H9 (cell line): ENCODE measurements at regions not wholly inside any gene's neighbourhood (a gene's known extent, or its start where the extent isn't known, plus 50 kb on each side); places are given as distances from the start of the nearest gene placed in this dataset.
A peak's percentile ranks its signal among the peaks of the same experiment; 100 is the strongest.

Experiments
- DNase-seq: peaks from one replicate; pipeline ENCODE4 v3.0.0-alpha.2; 2017
- H2AFZ ChIP-seq: one replicate; pipeline ENCODE4 v1.6.1; 2013; ENCODE audit warnings: mild to moderate bottlenecking, low read length, control low read depth, moderate library complexity
- H2AK5ac ChIP-seq: 2 replicates; pipeline ENCODE4 v1.6.1; 2013; ENCODE audit warnings: low read length, control low read depth, mixed read lengths; ENCODE audit not compliant: insufficient read length
- H2BK120ac ChIP-seq: one replicate; pipeline ENCODE4 v1.6.1; 2013; ENCODE audit warnings: low read depth, mild to moderate bottlenecking, low read length, control low read depth, inconsistent platforms; ENCODE audit not compliant: poor library complexity, severe bottlenecking
- H2BK12ac ChIP-seq: 2 replicates; pipeline ENCODE4 v1.6.1; 2013; ENCODE audit warnings: low read length, control low read depth, mixed read lengths, low read depth; ENCODE audit not compliant: insufficient read length
- H2BK15ac ChIP-seq: 2 replicates; pipeline ENCODE4 v1.6.1; 2013; ENCODE audit warnings: low read depth, low read length, control low read depth
- H2BK20ac ChIP-seq: one replicate; pipeline ENCODE4 v1.6.1; 2013; ENCODE audit warnings: low read depth, mild to moderate bottlenecking, low read length, control low read depth, inconsistent platforms; ENCODE audit not compliant: poor library complexity, severe bottlenecking
- H2BK5ac ChIP-seq: 2 replicates; pipeline ENCODE4 v1.6.1; 2013; ENCODE audit warnings: low read length, control low read depth, mixed read lengths; ENCODE audit not compliant: insufficient read length
- H3K14ac ChIP-seq: 2 replicates; pipeline ENCODE4 v1.6.1; 2013; ENCODE audit warnings: low read length, control low read depth; ENCODE audit not compliant: insufficient read depth
- H3K18ac ChIP-seq: 2 replicates; pipeline ENCODE4 v1.6.1; 2013; ENCODE audit warnings: low read depth, mild to moderate bottlenecking, mixed read lengths, low read length, control low read depth; ENCODE audit not compliant: insufficient read length
- H3K23ac ChIP-seq: 2 replicates; pipeline ENCODE4 v1.6.1; 2013; ENCODE audit warnings: low read length, control low read depth, mixed read lengths, low read depth; ENCODE audit not compliant: insufficient read length
- H3K23me2 ChIP-seq: 2 replicates; pipeline ENCODE4 v1.6.1; 2013; ENCODE audit warnings: low read depth, mild to moderate bottlenecking, mixed read lengths, low read length, control low read depth; ENCODE audit not compliant: insufficient read length, poor library complexity, severe bottlenecking
- H3K27ac ChIP-seq: 2 replicates; pipeline ENCODE4 v1.5.1; 2013; ENCODE audit warnings: low read length, control low read depth, mixed read lengths, low read depth; ENCODE audit not compliant: insufficient read length
- H3K27me3 ChIP-seq: 2 replicates; pipeline ENCODE4 v1.6.1; 2013; ENCODE audit warnings: low read length, control low read depth, inconsistent platforms; ENCODE audit not compliant: insufficient read depth
- H3K4ac ChIP-seq: 2 replicates; pipeline ENCODE4 v1.6.1; 2013; ENCODE audit warnings: low read depth, mild to moderate bottlenecking, control low read depth, inconsistent platforms, low read length, moderate library complexity
- H3K4me1 ChIP-seq: 2 replicates; pipeline ENCODE4 v1.6.1; 2013; ENCODE audit warnings: low read length, control low read depth, inconsistent platforms; ENCODE audit not compliant: insufficient read depth
- H3K4me2 ChIP-seq: 2 replicates; pipeline ENCODE4 v1.6.1; 2013; ENCODE audit warnings: low read length, control low read depth, mixed read lengths; ENCODE audit not compliant: insufficient read length, insufficient read depth
- H3K56ac ChIP-seq: 2 replicates; pipeline ENCODE4 v1.6.1; 2013; ENCODE audit warnings: low read depth, mild to moderate bottlenecking, mixed read lengths, low read length, control low read depth; ENCODE audit not compliant: insufficient read length
- H3K79me1 ChIP-seq: 2 replicates; pipeline ENCODE4 v1.6.1; 2013; ENCODE audit warnings: low read depth, mild to moderate bottlenecking, moderate library complexity, low read length, control low read depth, inconsistent platforms; ENCODE audit not compliant: insufficient read depth, poor library complexity, severe bottlenecking
- H3K79me2 ChIP-seq: 2 replicates; pipeline ENCODE4 v1.6.1; 2013; ENCODE audit warnings: low read length, control low read depth, inconsistent platforms; ENCODE audit not compliant: insufficient read depth
- H3K9ac ChIP-seq: 2 replicates; pipeline ENCODE4 v1.6.1; 2013; ENCODE audit warnings: low read length, control low read depth, mixed read lengths; ENCODE audit not compliant: insufficient read length; ENCODE audit errors: extremely low read depth
- H3K9me3 ChIP-seq: one replicate; pipeline ENCODE4 v1.6.1; 2013; ENCODE audit warnings: low read depth, low read length, inconsistent platforms; ENCODE audit not compliant: control insufficient read depth
- H3T11ph ChIP-seq: one replicate; pipeline ENCODE4 v1.6.1; 2013; ENCODE audit warnings: mild to moderate bottlenecking, low read length, control low read depth, inconsistent platforms
- H4K20me1 ChIP-seq: one replicate; pipeline ENCODE4 v1.6.1; 2013; ENCODE audit not compliant: control insufficient read depth, insufficient read length, insufficient read depth
- H4K5ac ChIP-seq: 2 replicates; pipeline ENCODE4 v1.6.1; 2013; ENCODE audit warnings: low read depth, mild to moderate bottlenecking, mixed read lengths, low read length, control low read depth; ENCODE audit not compliant: insufficient read length
- H4K8ac ChIP-seq: replicated peaks from 2 replicates; pipeline ENCODE4 v1.6.1; 2013; ENCODE audit warnings: low read length, control low read depth, mixed read lengths, low read depth; ENCODE audit not compliant: insufficient read length
- H4K91ac ChIP-seq: 2 replicates; pipeline ENCODE4 v1.6.1; 2013; ENCODE audit warnings: low read depth, mild to moderate bottlenecking, moderate library complexity, mixed read lengths, low read length, control low read depth; ENCODE audit not compliant: insufficient read length
- H3K27ac Mint-ChIP-seq, 3 experiments: 2 replicates in 2 of 3; 3 replicates in 1 of 3; pipeline ENCODE4 v1.8.0; 2020 to 2021; ENCODE audit warnings: mixed read lengths in 3 of 3, mild to moderate bottlenecking in 1 of 3, moderate library complexity in 1 of 3
- H3K27me3 Mint-ChIP-seq: 2 replicates; pipeline ENCODE4 v1.8.0; 2021; ENCODE audit warnings: low read depth, mild to moderate bottlenecking, moderate library complexity, mixed read lengths
- H3K36me3 Mint-ChIP-seq, 3 experiments: 2 replicates in 2 of 3; 3 replicates in 1 of 3; pipeline ENCODE4 v1.8.0; 2020 to 2021; ENCODE audit warnings: low read depth in 3 of 3, mixed read lengths in 3 of 3; ENCODE audit not compliant: insufficient read depth in 1 of 3
- H3K4me1 Mint-ChIP-seq, 2 experiments: 2 replicates each; pipeline ENCODE4 v1.8.0; 2020; ENCODE audit warnings: mixed read lengths in 2 of 2
- H3K4me3 Mint-ChIP-seq, 2 experiments: 2 replicates in 1 of 2; 3 replicates in 1 of 2; pipeline ENCODE4 v1.8.0; 2020 to 2021; ENCODE audit warnings: mild to moderate bottlenecking in 2 of 2, mixed read lengths in 2 of 2, moderate library complexity in 1 of 2
- H3K9me3 Mint-ChIP-seq, 2 experiments: 2 replicates in 1 of 2; 3 replicates in 1 of 2; pipeline ENCODE4 v1.8.0; 2020; ENCODE audit warnings: mild to moderate bottlenecking in 2 of 2, mixed read lengths in 2 of 2, moderate library complexity in 1 of 2
- CTCF ChIP-seq: fragments of 200-600 bp; sonication (generic); conservative IDR thresholded peaks from 3 replicates; pipeline ENCODE4 v1.8.0; 2021; ENCODE audit warnings: antibody characterized with exemption, mild to moderate bottlenecking
- WGBS: extraction: QIAGEN DNeasy Blood & Tissue Kit; methylation state at CpG from one replicate; pipeline ENCODE4 v1.1.7; 2013; ENCODE audit warnings: missing lambda C conversion rate, low lambda C conversion rate, mixed read lengths; ENCODE audit not compliant: insufficient read length; ENCODE audit errors: extremely low coverage; 5-methylcytosine and 5-hydroxymethylcytosine counted together

- no peak overlapping the region for H3T11ph ChIP-seq
- no peaks in the 10 kb centered on the region for H3K4me1 ChIP-seq
- H3K79me1 ChIP-seq, result no peaks in the 10 kb centered on the region
- WGBS, result no CpG with 5 or more reads among the region's 9 CpGs
- H3K9me3 Mint-ChIP-seq, result peaks cover 0 to 2% of the 10 kb centered on the region in 2 experiments; a peak in 1 of 5 replicates
- H3K36me3 Mint-ChIP-seq, result no peaks in the 10 kb centered on the region
- no peak overlapping the region for H2BK20ac ChIP-seq
- H2BK15ac ChIP-seq, result no peak overlapping the region
- no peak overlapping the region for H2BK5ac ChIP-seq
- H2BK120ac ChIP-seq, result no peak overlapping the region
- no peak overlapping the region for H3K18ac ChIP-seq
- no peaks in the 10 kb centered on the region for H3K9me3 ChIP-seq
- no peak overlapping the region; the same call in 1 of the 2 replicates for H3K14ac ChIP-seq
- no peak overlapping the region for H3K23ac ChIP-seq
- H2AK5ac ChIP-seq, result no peak overlapping the region
- H4K8ac ChIP-seq, result no peak overlapping the region
- peak overlapping the region in 1 of 3 experiments; percentile 9; a peak in 1 of 7 replicates for H3K27ac Mint-ChIP-seq
- H3K23me2 ChIP-seq, result peaks cover 13% of the 10 kb centered on the region
- H3K4me2 ChIP-seq, result no peak overlapping the region
- no peak overlapping the region for H2AFZ ChIP-seq
- no peaks in the 10 kb centered on the region; the same call in 1 of the 2 replicates for H3K27me3 ChIP-seq
- no peak overlapping the region for H2BK12ac ChIP-seq
- no peak for TF ChIP-seq CTCF
- H3K4ac ChIP-seq, result no peak overlapping the region
- H4K5ac ChIP-seq, result no peak overlapping the region
- no peak overlapping the region for H4K91ac ChIP-seq
- no peak overlapping the region for H3K56ac ChIP-seq
- no peak overlapping the region for H3K4me3 Mint-ChIP-seq
- no peaks in the 10 kb centered on the region for H3K79me2 ChIP-seq
- H4K20me1 ChIP-seq, result no peaks in the 10 kb centered on the region
- DNase-seq, result peak; percentile 20
- peaks cover 16 to 20% of the 10 kb centered on the region in 2 experiments for H3K4me1 Mint-ChIP-seq
- H3K27me3 Mint-ChIP-seq, result peaks cover 53% of the 10 kb centered on the region
- H3K9ac ChIP-seq, result no peak overlapping the region
- H3K27ac ChIP-seq, result no peak overlapping the region
Measured at GRCh38 chr13:111897846-111898215, 169.1 kb upstream of the SOX1 start.
